ENCODE measurements at regions not wholly inside any gene's neighbourhood (a gene's known extent, or its start where the extent isn't known, plus 50 kb on each side); places are given as distances from the start of the nearest gene placed in this dataset.

DNA sequence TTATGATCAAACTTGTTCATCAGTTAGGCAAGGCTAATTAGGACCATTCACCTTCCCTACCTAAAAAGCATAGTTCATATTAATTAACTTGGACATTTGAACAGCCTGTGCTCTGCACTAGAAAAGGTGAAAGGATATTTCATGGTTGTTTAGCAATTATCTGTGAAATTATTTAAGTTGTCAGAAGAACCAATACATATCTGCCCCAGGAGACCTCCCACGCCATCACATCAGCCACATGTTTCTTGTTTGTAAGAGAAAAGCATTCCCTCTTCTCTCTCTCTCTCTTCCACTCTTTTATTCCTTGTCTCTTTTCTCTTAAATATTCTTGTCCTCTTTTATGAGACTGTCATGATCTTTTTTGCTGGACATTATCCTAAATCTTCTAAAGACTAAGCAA lies 282.0 kb upstream of the RND3 start:
- Histone ChIP-seq H3K27ac (ENCODE audit: low read depth in 1 of 2, low read length in 1 of 2) (no peak overlapping the region), H3K9ac (ENCODE audit: insufficient read depth in 1 of 2, low read length in 2 of 2) (no peak overlapping the region), H3K36me3 (ENCODE audit: control insufficient read depth in 4 of 4, insufficient read depth in 4 of 4, low read length in 4 of 4) (no peaks in the 10 kb centered on the region), H3K9me3 (ENCODE audit: control insufficient read depth in 4 of 4, insufficient read depth in 3 of 4, low read length in 3 of 4) (no peaks in the 10 kb centered on the region), H3K4me3 (no peak overlapping the region), H3K27me3 (ENCODE audit: control insufficient read depth in 3 of 3, insufficient read depth in 3 of 3, low read length in 2 of 3) (no peaks in the 10 kb centered on the region), H3K4me1 (ENCODE audit: control insufficient read depth in 5 of 5, insufficient read depth in 5 of 5, low read length in 5 of 5) (no peaks in the 10 kb centered on the region)
- no peak for DNase-seq
- 89 to 93% methylated on average over 1 of the region's 1 CpG for WGBS, 2 donors
- TF ChIP-seq, protein P1, sequence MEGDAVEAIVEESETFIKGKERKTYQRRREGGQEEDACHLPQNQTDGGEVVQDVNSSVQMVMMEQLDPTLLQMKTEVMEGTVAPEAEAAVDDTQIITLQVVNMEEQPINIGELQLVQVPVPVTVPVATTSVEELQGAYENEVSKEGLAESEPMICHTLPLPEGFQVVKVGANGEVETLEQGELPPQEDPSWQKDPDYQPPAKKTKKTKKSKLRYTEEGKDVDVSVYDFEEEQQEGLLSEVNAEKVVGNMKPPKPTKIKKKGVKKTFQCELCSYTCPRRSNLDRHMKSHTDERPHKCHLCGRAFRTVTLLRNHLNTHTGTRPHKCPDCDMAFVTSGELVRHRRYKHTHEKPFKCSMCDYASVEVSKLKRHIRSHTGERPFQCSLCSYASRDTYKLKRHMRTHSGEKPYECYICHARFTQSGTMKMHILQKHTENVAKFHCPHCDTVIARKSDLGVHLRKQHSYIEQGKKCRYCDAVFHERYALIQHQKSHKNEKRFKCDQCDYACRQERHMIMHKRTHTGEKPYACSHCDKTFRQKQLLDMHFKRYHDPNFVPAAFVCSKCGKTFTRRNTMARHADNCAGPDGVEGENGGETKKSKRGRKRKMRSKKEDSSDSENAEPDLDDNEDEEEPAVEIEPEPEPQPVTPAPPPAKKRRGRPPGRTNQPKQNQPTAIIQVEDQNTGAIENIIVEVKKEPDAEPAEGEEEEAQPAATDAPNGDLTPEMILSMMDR (IDR thresholded peaks at IDR 0.05; ENCODE audit: control extremely low read depth, extremely low read depth): no peak
- no peak for ATAC-seq (ENCODE audit: insufficient read depth, low FRiP score)

DNA sequence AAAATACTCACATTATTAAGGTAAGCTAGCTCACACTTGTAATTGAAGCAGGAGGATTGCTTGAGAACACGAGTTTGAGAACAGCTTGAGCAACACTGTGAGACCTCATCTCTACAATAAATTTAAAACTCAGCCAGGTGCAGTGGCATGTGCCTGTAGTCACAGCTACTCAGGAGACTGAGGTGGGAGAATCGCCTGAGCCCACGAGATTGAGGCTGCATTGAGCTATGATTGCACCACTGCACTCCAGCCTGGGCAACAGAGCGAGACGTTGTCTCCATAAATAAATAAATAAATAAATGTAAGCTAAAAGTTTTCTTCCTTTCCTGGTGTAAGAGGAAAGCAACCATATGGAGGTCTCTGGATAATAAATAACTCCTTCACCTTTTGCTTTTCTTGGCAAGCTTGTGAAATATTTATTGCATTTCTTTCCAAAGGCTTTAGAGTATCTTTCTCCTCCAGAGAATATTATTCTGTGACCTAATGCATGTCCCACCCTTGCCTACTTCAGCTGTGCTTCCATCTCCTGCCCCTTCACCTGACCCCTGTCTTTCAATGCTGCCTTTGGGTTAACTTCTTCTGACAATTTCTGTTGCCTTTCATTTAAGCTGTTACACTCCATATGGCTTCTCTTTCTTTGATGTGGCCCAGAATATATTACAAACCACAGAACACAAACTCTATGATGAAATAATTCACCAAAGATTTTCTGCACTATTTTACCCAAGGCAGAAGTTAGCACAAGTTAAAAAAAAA lies 280.7 kb upstream of the RND3 start:
- Histone ChIP-seq H3K9me3 (ENCODE audit: control insufficient read depth in 4 of 4, insufficient read depth in 3 of 4, low read length in 3 of 4) (no peaks in the 10 kb centered on the region), H3K9ac (ENCODE audit: insufficient read depth in 1 of 2, low read length in 2 of 2) (no peak overlapping the region), H3K36me3 (ENCODE audit: control insufficient read depth in 4 of 4, insufficient read depth in 4 of 4, low read length in 4 of 4) (no peaks in the 10 kb centered on the region), H3K27me3 (ENCODE audit: control insufficient read depth in 3 of 3, insufficient read depth in 3 of 3, low read length in 2 of 3) (no peaks in the 10 kb centered on the region), H3K4me1 (ENCODE audit: control insufficient read depth in 5 of 5, insufficient read depth in 5 of 5, low read length in 5 of 5) (no peaks in the 10 kb centered on the region), H3K27ac (ENCODE audit: low read depth in 1 of 2, low read length in 1 of 2) (no peak overlapping the region), H3K4me3 (no peak overlapping the region)
- no peak for ATAC-seq (ENCODE audit: insufficient read depth, low FRiP score)
- TF ChIP-seq, protein P1 (IDR thresholded peaks at IDR 0.05; ENCODE audit: control extremely low read depth, extremely low read depth): no peak
- DNase-seq: peak in 2 of 3 donors; percentile 45 to 48
- 70 to 82% methylated on average over 5 of the region's 5 CpGs for WGBS, 2 donors

DNA sequence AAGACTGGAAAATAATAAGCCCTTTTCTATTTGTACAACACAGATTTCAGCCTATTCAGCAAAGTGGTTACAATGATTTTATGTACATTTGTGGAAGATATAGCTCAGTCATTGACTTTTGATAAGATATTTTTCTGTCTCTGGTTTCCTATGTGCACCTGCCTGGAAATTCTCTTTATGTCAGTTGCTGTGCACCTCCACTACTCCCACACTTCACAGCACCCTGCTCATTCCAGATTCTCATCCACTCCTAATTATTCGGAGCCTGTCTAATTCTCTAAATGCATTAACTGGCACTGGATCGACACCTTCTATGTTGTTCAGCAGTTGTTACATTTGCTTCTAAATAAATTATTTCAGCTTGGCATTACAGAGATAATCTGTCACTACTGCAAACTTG lies 275.1 kb upstream of the RND3 start:
- 47 to 67% methylated on average over 2 of the region's 2 CpGs for WGBS, 2 donors
- TF ChIP-seq, protein P1 (IDR thresholded peaks at IDR 0.05; ENCODE audit: control extremely low read depth, extremely low read depth): no peak

More for the DNA sequence above, 275.1 kb upstream of the RND3 start:
- no peaks in the 10 kb centered on the region for H3K9me3 ChIP-seq (ENCODE audit: control insufficient read depth in 4 of 4, insufficient read depth in 3 of 4, low read length in 3 of 4)
- H3K4me3 ChIP-seq: no peak overlapping the region
- H3K27me3 ChIP-seq (ENCODE audit: control insufficient read depth in 3 of 3, insufficient read depth in 3 of 3, low read length in 2 of 3): no peaks in the 10 kb centered on the region
- H3K27ac ChIP-seq (ENCODE audit: low read depth in 1 of 2, low read length in 1 of 2): no peak overlapping the region
- no peaks in the 10 kb centered on the region for H3K36me3 ChIP-seq (ENCODE audit: control insufficient read depth in 4 of 4, insufficient read depth in 4 of 4, low read length in 4 of 4)
- H3K9ac ChIP-seq (ENCODE audit: insufficient read depth in 1 of 2, low read length in 2 of 2): no peak overlapping the region
- DNase-seq (no peak), ATAC-seq (ENCODE audit: insufficient read depth, low FRiP score) (no peak)
- peaks cover 0 to 10% (median 0%) of the 10 kb centered on the region in 5 donors for H3K4me1 ChIP-seq (ENCODE audit: control insufficient read depth in 5 of 5, insufficient read depth in 5 of 5, low read length in 5 of 5)

Data from lung (tissue), 11 donors.